Fibroblast of skin of scalp (primary cell): ENCODE measurements at regions not wholly inside any gene's neighbourhood (a gene's known extent, or its start where the extent isn't known, plus 50 kb on each side); places are given as distances from the start of the nearest gene placed in this dataset.
A peak's percentile ranks its signal among the peaks of the same experiment; 100 is the strongest.

Source experiments
- DNase-seq: peaks from one replicate; pipeline ENCODE4 v3.0.0-alpha.2; 2013

- DNase-seq: no peak
Measured at GRCh38 chr5:98072921-98073320, 700.5 kb upstream of the RGMB start.

- DNase-seq: no peak
Measured at GRCh38 chr5:98076501-98076900, 697.0 kb upstream of the RGMB start.

- no peak for DNase-seq
Measured at GRCh38 chr5:98085593-98085992, 687.9 kb upstream of the RGMB start.

DNA sequence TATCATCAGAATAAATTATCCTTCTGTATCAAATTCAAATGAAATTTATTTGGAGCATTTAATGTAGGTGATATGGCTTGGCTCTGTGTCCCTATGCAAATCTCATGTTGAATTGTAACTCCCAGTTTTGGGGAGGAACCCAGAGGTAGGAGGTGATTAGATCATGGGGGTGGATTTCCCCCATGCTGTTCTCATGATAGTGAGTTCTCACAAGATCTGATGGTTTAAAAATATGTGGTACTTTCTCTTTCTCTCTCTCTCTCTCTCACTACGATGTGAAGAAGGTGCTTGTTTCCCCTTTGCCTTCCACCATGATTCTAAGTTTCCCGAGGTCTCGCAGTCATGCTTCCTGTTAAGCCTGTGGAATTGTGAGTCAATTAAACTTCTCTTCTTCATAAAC is 678.4 kb upstream of the RGMB start:
- no peak for DNase-seq

DNA sequence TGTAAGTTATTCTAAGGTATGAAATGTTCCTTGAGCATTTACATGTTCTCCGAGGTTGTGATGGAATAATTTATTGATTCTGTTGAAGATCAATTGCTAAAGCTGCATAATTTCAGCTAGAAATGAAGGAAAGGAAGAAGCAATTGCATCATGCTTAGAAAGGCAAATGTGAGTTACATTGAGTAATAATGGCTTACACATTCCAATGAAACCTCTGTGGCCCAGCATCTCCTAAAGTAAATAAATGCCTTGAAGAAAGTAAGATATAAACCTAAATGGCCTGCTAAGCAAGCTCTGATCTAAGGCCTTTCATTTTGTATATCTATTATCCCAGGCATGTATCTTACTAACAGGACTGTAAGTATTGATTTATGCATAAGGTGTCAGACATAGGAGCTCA is 677.3 kb upstream of the RGMB start:
- peak; percentile 76 for DNase-seq

DNA sequence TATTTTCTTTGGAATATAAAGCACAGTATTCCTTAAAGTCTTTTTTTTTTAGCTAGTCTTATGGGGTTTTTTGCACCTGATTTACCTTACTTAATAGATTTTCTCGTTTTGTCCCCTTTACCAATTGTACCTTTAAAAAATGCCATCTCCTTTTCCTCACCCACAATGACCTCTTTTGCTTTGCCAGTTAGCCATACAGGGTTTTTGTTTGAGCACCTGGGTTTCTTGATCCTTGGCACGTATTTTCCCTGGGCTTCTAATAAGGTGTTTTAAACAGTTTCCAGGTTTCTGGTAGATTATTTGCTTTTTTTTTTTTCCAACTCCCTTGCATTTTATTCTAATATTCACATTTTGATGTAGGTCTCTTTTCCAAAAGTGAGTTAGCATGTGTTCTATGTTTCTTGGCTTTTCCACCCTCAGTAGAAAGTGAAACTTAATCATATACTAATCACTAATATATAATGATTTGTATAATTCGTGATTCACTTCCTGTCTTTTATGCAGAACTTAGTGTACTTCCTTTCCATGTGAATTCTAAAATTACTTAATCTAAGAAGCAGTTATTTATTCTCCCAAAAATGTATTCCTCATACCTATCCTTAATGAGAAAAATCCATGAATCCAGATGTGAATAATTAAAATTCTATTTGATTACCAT is 673.9 kb upstream of the RGMB start:
- DNase-seq: no peak

DNA sequence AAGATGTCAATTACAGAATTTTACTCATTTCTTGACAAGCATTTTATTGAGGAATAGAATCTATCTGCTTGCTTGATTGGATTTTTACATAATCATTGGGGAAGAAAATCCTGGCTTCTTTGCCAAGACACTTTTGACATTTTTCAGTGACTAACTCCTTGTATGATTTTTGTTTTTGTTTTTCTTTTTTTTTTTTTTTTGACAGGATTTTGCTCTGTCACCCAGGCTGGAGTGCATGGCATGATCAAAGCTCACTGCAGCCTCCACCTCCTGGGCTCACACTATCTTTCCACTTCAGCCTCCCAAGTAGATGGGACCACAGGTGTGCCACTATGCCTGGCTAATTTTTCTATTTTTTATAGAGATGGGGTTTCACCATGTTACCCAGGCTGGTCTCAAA is 672.3 kb upstream of the RGMB start:
- DNase-seq: no peak

GRCh38 chr5:98102936-98103335 is 670.5 kb upstream of the RGMB start:
- DNase-seq: no peak

DNA sequence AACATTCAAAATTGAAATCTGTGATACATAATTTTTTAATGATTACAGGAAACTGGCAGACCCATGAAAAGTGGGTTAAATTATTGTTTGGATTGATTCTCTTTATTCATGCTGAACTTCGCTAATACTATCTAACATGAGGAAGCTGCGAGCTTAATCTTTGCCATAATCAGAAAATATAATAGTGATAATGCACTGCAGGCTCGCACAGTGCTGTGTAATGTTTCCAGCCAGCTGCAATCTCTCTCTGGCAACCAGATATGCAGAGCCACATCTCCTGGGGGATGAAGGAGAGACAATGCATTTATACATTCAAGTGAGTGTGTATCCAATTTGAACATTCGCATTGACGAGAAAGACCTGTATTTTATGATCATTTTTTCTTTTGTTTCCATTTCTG is 669.7 kb upstream of the RGMB start:
- DNase-seq: no peak

DNA sequence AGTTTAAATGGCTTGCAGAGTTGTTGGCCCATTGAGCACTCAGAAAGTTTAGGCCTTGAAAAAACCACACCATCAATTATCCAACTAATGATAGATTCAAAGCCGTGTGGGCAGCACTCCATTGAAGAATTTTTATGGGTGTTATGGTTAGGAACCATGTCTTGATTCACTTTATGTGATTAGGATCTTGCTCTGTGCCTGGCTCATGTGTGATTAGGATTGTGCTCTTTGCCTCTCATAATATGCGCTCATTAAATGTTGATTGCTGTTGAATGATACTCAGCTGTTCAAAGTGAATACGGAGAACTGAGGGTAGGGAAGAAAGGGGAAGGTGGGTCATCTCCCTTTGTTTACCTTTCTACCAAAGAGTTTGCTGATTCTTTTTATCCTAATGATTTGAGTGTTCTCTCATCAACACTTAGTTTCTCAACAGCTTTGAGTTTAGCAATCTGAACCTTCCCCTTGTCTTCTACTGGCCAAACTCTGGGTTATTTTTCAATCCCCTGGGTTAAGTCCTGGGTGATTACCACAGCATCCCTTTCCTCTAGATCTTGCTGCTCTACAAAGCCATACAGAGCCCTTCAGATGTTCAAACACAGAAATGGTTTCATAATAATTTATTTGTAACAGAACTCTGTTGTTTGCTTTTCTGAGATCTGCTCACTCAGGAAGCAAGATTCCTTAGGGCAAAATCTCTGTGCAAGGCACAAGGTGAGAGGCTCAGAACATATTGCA is 668.8 kb upstream of the RGMB start:
- DNase-seq: no peak

DNA sequence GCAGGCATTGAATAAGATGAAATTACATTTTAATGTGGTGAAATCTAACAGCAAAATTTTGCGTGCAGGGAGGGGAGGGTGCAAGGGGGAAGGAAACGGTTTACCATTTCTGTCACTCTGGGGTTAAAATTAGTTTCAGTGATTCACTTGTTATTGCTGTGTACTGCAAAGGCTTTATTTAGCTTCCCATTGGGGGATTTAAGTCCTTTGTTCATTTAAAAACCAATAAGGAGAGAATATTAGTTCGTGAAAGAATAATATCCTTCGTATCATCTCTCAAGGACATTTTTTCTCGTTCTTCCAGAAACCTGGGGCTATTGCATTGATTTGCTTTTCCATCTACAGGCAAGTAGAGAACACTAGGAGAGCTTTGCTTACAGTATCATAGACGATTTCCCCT is 667.8 kb upstream of the RGMB start:
- DNase-seq: no peak

GRCh38 chr5:98106116-98107031 is 667.1 kb upstream of the RGMB start:
- peak; percentile 99 for DNase-seq

- DNase-seq: peak; percentile 96
Measured at GRCh38 chr5:98108497-98108896, 665.0 kb upstream of the RGMB start.

DNA sequence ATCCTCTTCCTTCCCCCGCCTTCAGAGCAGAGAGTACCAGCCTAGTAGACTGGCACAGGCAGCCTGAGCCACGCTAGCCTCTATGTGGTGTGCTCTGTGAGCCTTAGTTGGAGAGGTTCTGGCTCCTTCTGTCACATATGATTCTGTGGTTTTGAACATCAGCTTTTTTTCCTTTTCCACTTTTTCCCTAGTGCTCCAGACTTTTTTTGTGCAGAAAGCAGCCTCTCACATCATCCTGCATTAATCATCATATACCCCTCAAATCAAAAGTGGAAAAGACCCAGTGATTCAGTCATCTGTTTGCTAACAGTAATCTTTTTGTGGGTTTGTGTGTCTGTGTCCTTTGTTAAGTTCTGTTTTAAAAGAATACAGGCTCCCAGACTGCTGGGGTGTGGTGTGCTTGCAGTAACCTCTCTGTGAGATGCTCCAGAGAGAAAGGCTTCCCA is 663.9 kb upstream of the RGMB start:
- DNase-seq: peak; percentile 90

GRCh38 chr5:98110282-98110691 is 663.2 kb upstream of the RGMB start:
- DNase-seq: peak; percentile 94

DNA sequence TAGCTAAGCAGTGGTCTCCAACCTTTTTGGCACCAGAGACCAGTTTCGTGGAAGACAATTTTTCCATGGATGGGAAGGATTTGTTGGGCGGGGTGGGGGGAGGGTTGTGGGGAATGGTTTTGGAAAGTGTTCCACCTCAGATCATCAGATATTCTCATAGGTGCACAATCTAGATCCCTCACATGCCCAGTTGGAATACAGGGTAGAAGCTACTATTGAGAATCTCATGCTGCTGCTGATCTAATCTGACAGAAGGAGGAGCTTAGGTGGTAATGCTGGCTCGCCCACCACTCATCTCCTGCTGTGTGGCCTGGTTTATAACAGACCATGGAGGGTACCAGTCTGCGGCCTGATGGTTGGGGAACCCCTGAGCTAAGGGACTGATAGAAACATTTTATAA is 662.7 kb upstream of the RGMB start:
- no peak for DNase-seq

DNA sequence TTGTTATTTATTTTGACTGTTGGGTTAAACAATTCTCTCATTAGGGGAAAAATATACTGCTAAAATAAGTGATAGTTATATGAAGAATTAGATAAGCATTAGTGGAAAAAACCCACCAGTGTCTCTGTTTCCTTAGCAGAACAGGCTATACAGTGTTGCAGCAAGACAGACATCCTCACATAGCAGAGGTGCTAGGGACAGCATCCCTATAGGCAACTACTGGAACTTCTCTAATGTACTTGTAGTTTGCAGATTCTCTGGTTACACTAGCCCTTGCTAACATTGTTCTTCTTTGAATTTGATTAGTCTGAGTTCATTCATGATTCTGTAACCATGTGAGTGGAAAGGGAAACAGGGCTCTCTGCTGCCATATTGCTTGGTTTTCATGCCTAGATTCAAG is 661.8 kb upstream of the RGMB start:
- no peak for DNase-seq

GRCh38 chr5:98121036-98121936 is 652.2 kb upstream of the RGMB start:
- DNase-seq: no peak

- DNase-seq: no peak
Measured at GRCh38 chr5:98128271-98128670, 645.2 kb upstream of the RGMB start.

GRCh38 chr5:98128846-98129245 is 644.6 kb upstream of the RGMB start:
- DNase-seq: no peak

- DNase-seq: peak; percentile 46
Measured at GRCh38 chr5:98130261-98131035, 643.0 kb upstream of the RGMB start.
